ENCODE measurements at regions not wholly inside any gene's neighbourhood (a gene's known extent, or its start where the extent isn't known, plus 50 kb on each side); places are given as distances from the start of the nearest gene placed in this dataset.
"Not testable (repeated sequence)": the region's sequence is repeated elsewhere in the genome, so short reads cannot be mapped to it uniquely, and the experiment has no call there.

DNA sequence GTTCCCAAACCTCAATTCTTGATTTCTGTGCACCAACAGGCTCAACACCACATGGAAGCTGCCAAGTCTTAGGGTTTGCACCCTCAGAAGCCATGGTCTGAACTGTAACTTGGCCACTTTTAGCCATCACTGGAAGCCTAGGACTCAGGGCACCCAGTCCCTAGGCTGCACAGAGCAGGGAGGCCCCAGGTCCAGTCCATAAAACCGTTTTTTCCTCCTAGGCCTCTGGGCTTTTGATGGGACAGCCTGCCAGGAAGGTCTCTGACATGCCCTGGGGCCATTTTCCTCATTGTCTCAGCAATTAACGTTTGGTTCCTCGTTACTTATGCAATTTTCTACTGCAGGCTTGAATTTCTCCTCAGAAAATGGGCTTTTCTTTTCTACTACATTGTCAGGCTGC is 1259.6 kb downstream of the RAPGEF2 start:
- no peaks in the 10 kb centered on the region for H3K27me3 ChIP-seq
- peaks cover 0 to 4% (median 0%) of the 10 kb centered on the region in 11 donors for H3K9me3 ChIP-seq
- H3K27ac ChIP-seq = no peak overlapping the region
- intact Hi-C loops (cut with DNase I) = no loop called here
- DNase-seq (no peak), ATAC-seq (no peak)
- H3K36me3 ChIP-seq = no peaks in the 10 kb centered on the region
- H3K4me3 ChIP-seq = no peak overlapping the region
- TF ChIP-seq, protein P1, sequence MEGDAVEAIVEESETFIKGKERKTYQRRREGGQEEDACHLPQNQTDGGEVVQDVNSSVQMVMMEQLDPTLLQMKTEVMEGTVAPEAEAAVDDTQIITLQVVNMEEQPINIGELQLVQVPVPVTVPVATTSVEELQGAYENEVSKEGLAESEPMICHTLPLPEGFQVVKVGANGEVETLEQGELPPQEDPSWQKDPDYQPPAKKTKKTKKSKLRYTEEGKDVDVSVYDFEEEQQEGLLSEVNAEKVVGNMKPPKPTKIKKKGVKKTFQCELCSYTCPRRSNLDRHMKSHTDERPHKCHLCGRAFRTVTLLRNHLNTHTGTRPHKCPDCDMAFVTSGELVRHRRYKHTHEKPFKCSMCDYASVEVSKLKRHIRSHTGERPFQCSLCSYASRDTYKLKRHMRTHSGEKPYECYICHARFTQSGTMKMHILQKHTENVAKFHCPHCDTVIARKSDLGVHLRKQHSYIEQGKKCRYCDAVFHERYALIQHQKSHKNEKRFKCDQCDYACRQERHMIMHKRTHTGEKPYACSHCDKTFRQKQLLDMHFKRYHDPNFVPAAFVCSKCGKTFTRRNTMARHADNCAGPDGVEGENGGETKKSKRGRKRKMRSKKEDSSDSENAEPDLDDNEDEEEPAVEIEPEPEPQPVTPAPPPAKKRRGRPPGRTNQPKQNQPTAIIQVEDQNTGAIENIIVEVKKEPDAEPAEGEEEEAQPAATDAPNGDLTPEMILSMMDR (IDR thresholded peaks at IDR 0.05) = no peak
- 51 to 60% methylated on average over 3 of the region's 3 CpGs for WGBS, 2 donors
- no peaks in the 10 kb centered on the region for H3K4me1 ChIP-seq

DNA sequence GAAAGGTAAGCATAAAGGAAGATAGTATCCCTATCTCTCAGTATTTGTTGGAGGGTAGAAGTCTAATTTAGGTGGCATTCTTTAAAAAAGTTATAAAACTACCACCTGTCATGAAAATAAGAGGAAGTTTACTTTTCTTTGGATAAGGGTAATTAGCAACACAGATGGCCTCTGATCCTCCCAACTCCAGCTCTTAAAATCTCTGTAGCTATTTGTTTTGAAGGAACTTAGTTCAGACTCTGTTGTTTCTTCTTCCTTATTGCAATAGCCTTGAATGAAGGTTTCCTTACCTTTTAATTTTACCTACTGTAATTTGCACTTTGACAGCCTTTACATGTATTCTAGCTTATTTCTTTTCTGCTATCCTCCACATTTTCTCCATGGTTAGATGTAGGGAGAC is 1261.3 kb downstream of the RAPGEF2 start:
- Histone ChIP-seq H3K27ac (no peak overlapping the region), H3K36me3 (no peaks in the 10 kb centered on the region), H3K4me1 (no peaks in the 10 kb centered on the region), H3K9me3 (peaks cover 0 to 4% (median 0%) of the 10 kb centered on the region in 11 donors), H3K27me3 (no peaks in the 10 kb centered on the region), H3K4me3 (no peak overlapping the region)
- no peak for DNase-seq
- ATAC-seq = no peak
- TF ChIP-seq, protein P1 (IDR thresholded peaks at IDR 0.05) = no peak
- intact Hi-C loops (cut with DNase I) = no loop called here

DNA sequence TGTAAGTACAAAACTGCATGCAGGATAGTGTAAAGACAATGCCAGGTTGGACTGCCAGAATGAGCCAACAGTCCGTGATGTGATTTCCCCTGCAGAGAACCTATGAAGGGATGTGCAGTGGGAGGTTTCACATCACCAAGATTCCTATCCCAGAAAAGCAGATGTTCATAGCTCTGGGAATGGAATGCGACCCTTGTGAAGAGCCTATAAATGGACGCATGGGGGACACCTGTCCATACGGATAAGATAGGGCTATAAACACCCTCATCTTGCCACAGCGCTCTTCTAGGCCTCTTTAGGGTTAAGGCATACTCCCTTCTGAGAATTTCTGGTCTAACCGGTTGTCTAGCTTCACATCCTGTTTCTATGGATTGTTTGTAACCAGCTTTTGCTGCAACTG is 1261.8 kb downstream of the RAPGEF2 start:
- H3K9me3 ChIP-seq; DNase-seq; H3K4me1 ChIP-seq; intact Hi-C loops (cut with DNase I); H3K27me3 ChIP-seq; ATAC-seq; H3K36me3 ChIP-seq; H3K4me3 ChIP-seq; H3K27ac ChIP-seq: not testable (repeated sequence)
- 59 to 62% methylated on average over 6 of the region's 6 CpGs for WGBS, 2 donors

DNA sequence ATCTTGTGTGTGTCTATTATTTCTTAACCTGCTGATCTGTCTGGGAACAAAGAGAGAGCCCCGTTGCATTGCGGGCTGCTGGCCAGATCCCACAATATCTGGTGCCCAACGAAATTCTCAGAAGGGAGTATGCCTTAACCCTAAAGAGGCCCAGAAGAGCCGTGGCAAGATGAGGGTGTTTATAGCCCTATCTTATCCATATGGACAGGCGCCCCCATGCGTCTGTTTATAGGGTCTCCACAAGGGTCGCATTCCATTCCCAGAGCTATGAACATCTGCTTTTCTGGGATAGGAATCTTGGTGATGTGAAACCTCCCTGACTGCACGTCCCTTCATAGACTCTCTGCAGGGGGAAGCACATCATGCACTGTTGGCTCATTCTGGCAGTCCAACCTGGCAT is 1262.5 kb downstream of the RAPGEF2 start:
- H3K27me3 ChIP-seq; ATAC-seq; intact Hi-C loops (cut with DNase I); H3K4me1 ChIP-seq; H3K27ac ChIP-seq; DNase-seq; H3K9me3 ChIP-seq; H3K36me3 ChIP-seq; H3K4me3 ChIP-seq: not testable (repeated sequence)
- 41 to 49% methylated on average over 8 of the region's 8 CpGs for WGBS, 2 donors

DNA sequence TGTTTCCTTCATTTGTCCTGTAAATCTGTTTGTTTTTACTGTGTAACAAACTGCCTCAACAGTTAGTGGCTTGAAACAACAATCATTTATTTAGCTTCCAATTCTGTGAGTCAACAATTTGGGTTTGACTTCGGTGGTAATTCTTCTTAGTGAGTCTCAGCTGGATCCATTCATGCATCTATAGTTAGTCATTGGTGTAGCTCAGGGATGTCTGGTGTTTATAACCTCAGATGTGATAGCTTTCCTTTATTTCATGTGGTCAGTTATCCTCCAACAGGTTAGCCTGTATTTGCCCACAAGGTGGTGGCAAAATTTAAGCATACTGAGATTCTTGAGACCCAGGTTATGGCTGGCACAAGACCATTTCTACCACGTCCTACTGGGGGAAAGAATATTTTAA is 1267.2 kb downstream of the RAPGEF2 start:
- Histone ChIP-seq H3K27me3 (no peaks in the 10 kb centered on the region), H3K4me1 (no peaks in the 10 kb centered on the region), H3K4me3 (no peak overlapping the region), H3K9me3 (no peaks in the 10 kb centered on the region), H3K36me3 (no peaks in the 10 kb centered on the region), H3K27ac (no peak overlapping the region)
- intact Hi-C loops (cut with DNase I) = no loop called here
- 55 to 72% methylated on average over 2 of the region's 2 CpGs for WGBS, 2 donors
- ATAC-seq = no peak
- TF ChIP-seq, protein P1 (IDR thresholded peaks at IDR 0.05) = no peak
- no peak for DNase-seq

DNA sequence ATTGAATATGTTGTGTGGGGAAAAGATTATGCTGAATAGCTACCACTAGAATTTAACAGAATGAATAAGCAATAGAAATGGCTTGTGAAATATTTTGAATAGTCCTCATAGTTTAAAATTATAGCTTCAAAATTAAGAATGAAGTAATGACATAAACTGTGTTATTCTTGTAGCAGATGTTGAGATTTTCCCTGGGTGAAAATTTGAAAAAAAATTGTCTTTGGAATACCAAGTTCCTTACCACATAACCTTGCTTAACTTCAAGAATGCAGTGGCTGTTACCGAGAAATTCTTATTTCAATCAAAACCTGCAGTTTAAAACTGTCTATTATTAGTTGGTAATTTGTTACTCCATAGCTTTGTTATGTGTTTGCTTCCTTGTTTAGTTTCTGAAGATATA is 1268.6 kb downstream of the RAPGEF2 start:
- intact Hi-C loops (cut with DNase I) = no loop called here
- no peaks in the 10 kb centered on the region for H3K36me3 ChIP-seq
- no peak for ATAC-seq
- no peak overlapping the region for H3K4me3 ChIP-seq
- no peak overlapping the region for H3K27ac ChIP-seq
- WGBS, 2 donors = 75 to 76% methylated on average over 1 of the region's 1 CpG
- no peaks in the 10 kb centered on the region for H3K27me3 ChIP-seq
- DNase-seq = no peak
- H3K4me1 ChIP-seq = no peaks in the 10 kb centered on the region
- no peaks in the 10 kb centered on the region for H3K9me3 ChIP-seq
- TF ChIP-seq, protein P1 (IDR thresholded peaks at IDR 0.05) = no peak
